T-helper 9 cell (primary cell): ENCODE measurements at regions not wholly inside any gene's neighbourhood (a gene's known extent, or its start where the extent isn't known, plus 50 kb on each side); places are given as distances from the start of the nearest gene placed in this dataset.
"Not testable (repeated sequence)": the region's sequence is repeated elsewhere in the genome, so short reads cannot be mapped to it uniquely, and the experiment has no call there.

ENCODE experiments used
- DNase-seq: peaks from one replicate; pipeline ENCODE4 v3.0.0-alpha.2; 2020

DNA sequence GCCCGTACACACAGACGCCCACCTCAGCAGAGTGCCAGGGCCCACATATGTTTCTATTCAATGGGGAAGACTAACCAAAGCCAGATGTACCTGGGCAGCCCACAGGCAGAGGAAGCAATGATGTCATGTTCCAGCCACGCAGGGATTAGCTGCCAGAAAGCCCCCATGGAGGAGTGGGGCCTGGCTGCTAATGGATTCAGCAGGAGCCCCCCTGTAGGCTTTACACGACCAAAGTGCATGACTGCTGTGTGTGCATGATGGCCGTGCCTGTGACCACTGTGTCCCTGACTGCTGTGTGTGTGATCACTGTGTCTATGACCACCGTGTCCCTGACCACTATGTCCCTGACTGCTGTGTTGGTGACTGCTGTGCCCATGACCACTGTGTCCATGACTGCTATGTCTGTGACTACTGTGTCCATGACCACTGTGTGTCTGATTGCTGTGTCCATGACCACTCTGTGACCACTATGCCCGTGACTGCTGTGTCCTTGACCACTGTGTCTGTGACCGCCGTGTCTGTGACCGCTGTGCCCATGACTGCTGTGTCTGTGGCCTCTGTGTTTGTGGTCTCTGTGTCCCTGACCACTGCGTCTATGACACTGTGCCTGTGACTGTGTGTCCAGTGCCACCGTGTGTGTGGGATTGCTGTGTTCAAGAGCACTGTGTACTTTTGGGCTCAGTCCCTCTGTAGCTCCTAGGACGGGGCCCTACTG, 409.3 kb downstream of the RPS24 start:
- no peak for DNase-seq

DNA sequence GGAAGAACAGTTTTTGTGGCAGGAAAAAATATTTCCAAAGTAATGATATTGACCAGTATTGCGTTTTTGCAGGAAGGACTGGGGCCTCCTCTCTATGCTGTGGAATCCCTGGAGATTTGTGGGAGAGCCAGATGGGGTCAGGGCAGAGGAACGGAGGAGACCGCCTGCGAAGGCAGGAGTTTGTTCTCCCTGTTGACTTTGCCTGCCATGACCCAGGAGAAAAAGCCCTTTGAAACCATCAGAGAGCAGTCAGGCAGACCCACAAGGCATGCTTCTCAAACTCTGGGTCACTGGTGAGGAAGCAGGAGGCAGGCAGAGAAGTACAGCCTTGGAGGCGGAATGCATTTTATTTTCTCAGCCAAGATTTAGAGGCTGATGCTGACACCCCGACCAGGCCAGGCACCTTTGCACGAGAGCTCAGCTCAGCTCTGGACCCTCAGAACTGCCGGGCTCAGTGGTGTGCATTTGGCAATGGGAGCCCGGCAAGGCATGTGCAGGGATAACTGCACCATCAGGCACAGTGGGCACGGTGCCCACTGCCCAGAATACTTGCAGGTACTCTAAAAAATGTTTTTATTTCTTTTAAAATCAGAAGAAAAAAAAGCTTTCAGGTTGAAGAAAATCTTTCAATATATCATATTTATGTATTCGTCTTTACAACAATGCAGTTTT, 410.4 kb downstream of the RPS24 start:
- DNase-seq: no peak

GRCh38 chr10:78444741-78445140, 411.1 kb downstream of the RPS24 start:
- not testable (repeated sequence) for DNase-seq

GRCh38 chr10:78445308-78445707, 411.6 kb downstream of the RPS24 start:
- no peak for DNase-seq

DNA sequence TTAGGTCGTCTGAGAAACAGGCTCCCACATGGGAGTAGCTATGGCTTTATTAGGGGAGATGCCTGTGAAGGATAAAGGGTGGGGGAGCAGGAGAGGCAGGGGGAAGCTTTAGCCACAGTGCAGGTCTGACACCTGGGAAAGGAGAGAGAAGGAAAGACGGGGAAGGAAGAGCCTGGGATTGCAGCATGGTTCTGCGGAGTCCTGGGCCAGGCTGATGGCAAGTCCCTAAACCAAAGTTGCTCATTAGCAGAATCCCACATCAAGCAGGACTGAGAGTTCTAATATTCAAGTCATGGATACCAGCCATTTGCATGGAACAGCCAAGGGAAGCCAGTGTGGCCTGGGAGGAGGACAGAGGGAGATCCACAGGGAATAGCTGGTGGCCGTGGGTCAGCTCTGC, 414.8 kb downstream of the RPS24 start:
- no peak for DNase-seq

- DNase-seq: no peak
Observed at GRCh38 chr10:78448994-78449418, 415.3 kb downstream of the RPS24 start.

DNA sequence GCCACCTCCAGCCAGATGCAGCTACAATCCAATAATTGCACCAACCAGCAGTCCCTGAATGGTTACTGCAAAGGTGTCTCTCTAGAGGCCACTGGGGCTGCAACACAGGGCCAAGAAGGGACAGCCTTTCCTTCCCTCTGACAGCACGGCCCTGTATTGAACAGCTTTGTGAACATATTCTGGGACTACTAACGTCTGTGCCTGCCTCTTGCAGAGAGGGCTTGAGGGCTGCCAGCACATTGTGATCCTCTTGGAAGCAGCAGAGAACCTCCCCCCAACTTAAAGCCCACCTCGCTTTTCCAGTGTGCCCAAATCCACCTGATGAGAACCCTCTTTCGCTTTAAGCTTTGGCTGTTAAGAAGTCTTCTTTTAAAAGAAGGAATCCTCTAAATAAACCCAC, 415.9 kb downstream of the RPS24 start:
- DNase-seq: no peak

- no peak for DNase-seq
Observed at GRCh38 chr10:78450239-78450638, 416.6 kb downstream of the RPS24 start.

GRCh38 chr10:78450807-78451485, 417.3 kb downstream of the RPS24 start:
- no peak for DNase-seq

DNA sequence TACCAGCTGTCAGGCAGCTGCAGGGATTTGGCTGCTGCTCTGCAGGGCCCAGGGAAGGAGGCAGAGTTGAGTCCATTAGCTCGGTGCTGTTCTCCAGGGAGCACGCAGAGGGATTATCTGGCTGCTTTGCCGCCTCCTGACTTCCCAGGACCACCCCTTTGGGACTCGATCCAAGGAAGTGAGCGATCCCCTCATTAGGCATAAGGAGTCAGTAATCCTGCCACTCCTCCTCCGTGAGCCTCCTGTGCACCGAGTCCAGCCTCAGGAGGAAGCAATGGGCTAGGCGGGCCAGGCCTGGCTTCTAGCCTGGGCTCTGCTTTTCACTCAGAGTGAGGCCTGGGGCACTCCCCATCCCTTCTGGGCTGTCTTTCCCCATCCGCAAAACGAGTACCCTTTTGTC, 417.9 kb downstream of the RPS24 start:
- no peak for DNase-seq

DNA sequence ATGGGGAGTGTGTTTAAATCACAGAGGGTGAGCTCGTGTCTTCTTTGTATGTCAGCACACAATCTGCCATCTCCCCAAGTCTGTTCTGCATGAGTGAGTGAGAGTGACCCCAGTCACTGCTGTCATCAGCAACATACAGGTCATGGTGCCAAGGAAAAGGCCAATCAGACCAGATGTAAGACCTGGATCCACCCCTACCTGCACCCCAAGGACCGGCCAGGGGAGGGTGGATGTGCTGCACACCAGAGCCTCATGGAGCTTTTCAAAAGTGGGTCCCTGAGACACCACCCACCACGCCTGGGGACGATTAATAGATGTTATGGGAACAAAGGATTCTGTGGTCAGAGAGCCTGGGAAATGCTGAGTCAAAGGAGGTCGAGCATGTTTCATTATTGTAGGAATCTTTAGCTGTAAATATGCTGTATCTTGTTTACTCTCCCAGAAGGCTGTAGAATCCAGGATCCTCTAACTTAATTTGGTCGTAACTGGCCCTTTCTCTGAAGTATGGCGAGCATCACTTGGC, 420.5 kb downstream of the RPS24 start:
- DNase-seq: no peak

GRCh38 chr10:78455236-78455635, 421.6 kb downstream of the RPS24 start:
- DNase-seq: no peak

DNA sequence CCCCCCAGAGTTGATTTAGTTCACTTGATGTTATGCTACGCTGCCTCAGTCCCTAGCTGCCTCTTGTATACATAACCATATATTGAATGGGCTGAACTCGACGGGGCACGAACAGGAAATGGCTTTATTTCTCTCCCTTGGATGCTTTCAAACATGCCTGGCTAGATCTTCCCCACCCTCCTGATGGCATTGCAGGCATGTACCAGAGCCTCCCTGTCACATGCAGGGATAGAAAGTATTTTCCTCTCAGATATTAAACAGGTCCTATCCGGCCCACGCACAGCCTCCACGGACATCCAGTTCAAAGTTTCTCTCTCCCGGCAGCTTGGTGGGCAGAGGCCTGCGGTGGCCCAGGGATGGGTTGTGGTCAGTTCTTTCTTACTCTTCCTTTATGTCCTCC, 422.1 kb downstream of the RPS24 start:
- no peak for DNase-seq

DNA sequence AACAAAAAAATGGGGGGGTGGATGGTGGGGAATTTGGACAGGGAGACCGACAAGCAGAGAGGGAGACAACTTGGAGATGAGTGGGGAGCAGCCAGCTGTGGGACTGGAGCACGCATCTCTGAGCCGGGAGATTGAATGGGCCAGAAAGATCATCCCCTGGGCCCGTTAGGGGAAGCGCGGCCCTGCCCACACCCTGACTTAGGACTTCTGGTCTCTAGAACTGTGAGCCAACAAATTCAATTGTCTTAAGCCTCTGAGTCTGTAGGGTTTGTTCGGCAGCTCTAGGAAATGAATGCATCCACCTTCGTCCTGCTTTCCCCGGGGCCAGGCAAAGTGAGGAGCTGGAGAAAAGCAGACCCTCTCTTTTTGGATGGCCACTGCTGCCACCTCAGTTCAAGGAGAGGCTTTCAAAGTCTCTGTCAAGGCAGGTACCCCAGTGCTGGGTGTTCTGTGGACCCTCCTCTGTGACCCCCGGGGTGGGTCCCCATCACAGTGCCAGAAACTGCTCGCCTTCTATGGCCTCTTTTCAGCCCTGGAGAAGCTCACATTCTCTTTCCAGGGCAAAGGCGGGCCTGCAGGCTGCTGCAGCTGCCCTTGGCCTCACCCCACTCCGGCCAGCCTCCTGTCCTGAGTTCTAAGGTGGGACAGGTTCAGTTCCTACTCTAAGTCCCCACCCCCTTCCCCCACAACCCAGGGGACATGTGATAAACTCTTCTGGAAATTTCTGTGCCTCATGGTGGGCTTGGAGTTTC, 423.2 kb downstream of the RPS24 start:
- no peak for DNase-seq

GRCh38 chr10:78457804-78458482, 424.3 kb downstream of the RPS24 start:
- DNase-seq: no peak

GRCh38 chr10:78458983-78459638, 425.4 kb downstream of the RPS24 start:
- no peak for DNase-seq

- no peak for DNase-seq
Observed at GRCh38 chr10:78459639-78460037, 426.0 kb downstream of the RPS24 start.

- DNase-seq: no peak
Observed at GRCh38 chr10:78460204-78460603, 426.5 kb downstream of the RPS24 start.

GRCh38 chr10:78461333-78461732, 427.7 kb downstream of the RPS24 start:
- no peak for DNase-seq

DNA sequence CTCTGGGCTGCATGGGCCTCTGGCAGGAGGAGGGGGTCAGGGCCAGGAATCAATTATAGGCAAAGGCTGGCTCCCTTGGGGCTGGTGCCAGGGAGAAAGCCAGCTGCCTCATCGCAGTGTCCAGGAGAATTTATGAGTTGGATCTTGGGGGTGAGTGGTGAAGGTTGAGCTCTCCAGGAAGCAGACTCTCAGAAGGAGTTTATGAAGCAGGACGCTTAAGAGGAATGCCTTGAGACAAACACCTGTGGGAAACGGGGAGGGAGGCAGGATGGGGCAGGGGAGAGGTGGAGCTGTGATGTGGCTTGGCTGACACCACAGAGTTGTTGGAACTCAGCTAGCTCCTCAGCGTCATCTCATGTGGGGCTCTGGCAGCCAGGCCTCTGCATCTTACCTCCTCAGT, 428.5 kb downstream of the RPS24 start:
- DNase-seq: no peak

GRCh38 chr10:78462726-78463228, 429.1 kb downstream of the RPS24 start:
- DNase-seq: no peak
